ENCODE measurements at regions not wholly inside any gene's neighbourhood (a gene's known extent, or its start where the extent isn't known, plus 50 kb on each side); places are given as distances from the start of the nearest gene placed in this dataset.

- TF ChIP-seq POLR2A (IDR thresholded peaks at IDR 0.05), result no peak
- TF ChIP-seq, protein P1, sequence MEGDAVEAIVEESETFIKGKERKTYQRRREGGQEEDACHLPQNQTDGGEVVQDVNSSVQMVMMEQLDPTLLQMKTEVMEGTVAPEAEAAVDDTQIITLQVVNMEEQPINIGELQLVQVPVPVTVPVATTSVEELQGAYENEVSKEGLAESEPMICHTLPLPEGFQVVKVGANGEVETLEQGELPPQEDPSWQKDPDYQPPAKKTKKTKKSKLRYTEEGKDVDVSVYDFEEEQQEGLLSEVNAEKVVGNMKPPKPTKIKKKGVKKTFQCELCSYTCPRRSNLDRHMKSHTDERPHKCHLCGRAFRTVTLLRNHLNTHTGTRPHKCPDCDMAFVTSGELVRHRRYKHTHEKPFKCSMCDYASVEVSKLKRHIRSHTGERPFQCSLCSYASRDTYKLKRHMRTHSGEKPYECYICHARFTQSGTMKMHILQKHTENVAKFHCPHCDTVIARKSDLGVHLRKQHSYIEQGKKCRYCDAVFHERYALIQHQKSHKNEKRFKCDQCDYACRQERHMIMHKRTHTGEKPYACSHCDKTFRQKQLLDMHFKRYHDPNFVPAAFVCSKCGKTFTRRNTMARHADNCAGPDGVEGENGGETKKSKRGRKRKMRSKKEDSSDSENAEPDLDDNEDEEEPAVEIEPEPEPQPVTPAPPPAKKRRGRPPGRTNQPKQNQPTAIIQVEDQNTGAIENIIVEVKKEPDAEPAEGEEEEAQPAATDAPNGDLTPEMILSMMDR (IDR thresholded peaks at IDR 0.05), result no peak
Observed at GRCh38 chr12:131362291-131363211, 348.3 kb upstream of the SFSWAP start.

Data from adrenal gland (tissue), 5 donors.